Lower leg skin (tissue), 3 donors: ENCODE measurements at regions not wholly inside any gene's neighbourhood (a gene's known extent, or its start where the extent isn't known, plus 50 kb on each side); places are given as distances from the start of the nearest gene placed in this dataset.

Experiments
- CTCF ChIP-seq, 3 donors: fragments of 450-650 bp; IDR thresholded peaks; one replicate each; pipeline ENCODE4 v1.5.1; 2016; ENCODE audit warnings: antibody characterized with exemption in 3 of 3, mild to moderate bottlenecking in 3 of 3, moderate library complexity in 2 of 3
- POLR2A ChIP-seq, 2 donors: fragments of 450-650 bp; IDR thresholded peaks; one replicate each; pipeline ENCODE4 v1.6.1; 2016 to 2017; ENCODE audit warnings: antibody characterized with exemption in 2 of 2, mild to moderate bottlenecking in 1 of 2, moderate library complexity in 1 of 2

- no peak for TF ChIP-seq POLR2A (IDR thresholded peaks at IDR 0.05)
- no peak for TF ChIP-seq CTCF (IDR thresholded peaks at IDR 0.05)
Measured at GRCh38 chr11:129612447-129612961, 203.1 kb upstream of the TMEM45B start.
